ENCODE measurements at regions not wholly inside any gene's neighbourhood (a gene's known extent, or its start where the extent isn't known, plus 50 kb on each side); places are given as distances from the start of the nearest gene placed in this dataset.

DNA sequence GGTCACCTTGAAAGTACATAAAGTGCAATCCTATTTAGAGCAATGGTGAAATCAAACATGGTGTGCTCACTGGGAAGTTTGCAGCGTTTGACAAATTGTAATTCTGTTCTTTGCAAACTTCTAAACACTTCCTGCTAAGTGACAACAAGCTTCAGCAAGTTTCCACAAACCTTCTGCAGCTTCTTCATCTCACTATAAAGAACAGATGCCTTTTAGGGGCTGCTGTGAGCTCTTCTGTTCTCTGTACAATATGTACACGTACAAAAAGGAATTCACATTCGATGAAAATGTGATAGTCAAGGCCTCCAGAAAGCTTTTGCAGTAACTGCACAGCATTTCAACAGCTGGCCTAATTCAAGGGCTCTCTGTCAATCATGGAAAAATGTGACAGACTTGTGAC is 543.1 kb downstream of the CETN3 start:
- no peaks in the 10 kb centered on the region for H3K27me3 ChIP-seq (ENCODE audit: insufficient read depth, low read depth, low read length)
- no peak overlapping the region for H2AFZ ChIP-seq (ENCODE audit: low read depth, low read length)
- TF ChIP-seq EP300 (conservative IDR thresholded peaks at IDR 0.05; ENCODE audit: poor library complexity, severe bottlenecking) = no peak
- H3F3A ChIP-seq (ENCODE audit: insufficient read depth, low read length, poor library complexity, severe bottlenecking) = no peaks in the 10 kb centered on the region
- H3K4me3 ChIP-seq (ENCODE audit: low read length) = no peak overlapping the region
- no peak overlapping the region for H3K27ac ChIP-seq (ENCODE audit: low read length)
- H3K9me3 ChIP-seq (ENCODE audit: low read length) = no peaks in the 10 kb centered on the region
- no peaks in the 10 kb centered on the region for H3K9me2 ChIP-seq (ENCODE audit: insufficient read depth, low read length)
- H3K36me3 ChIP-seq (ENCODE audit: insufficient read depth, low read length) = no peaks in the 10 kb centered on the region
- no peaks in the 10 kb centered on the region for H4K20me1 ChIP-seq (ENCODE audit: insufficient read depth)
- no peak overlapping the region for H3K9ac ChIP-seq (ENCODE audit: low read length)
- no peak overlapping the region for H3K4me2 ChIP-seq (ENCODE audit: low read length)
- H3K79me2 ChIP-seq (replicated peaks; ENCODE audit: insufficient read depth, low read length) = no peaks in the 10 kb centered on the region

DNA sequence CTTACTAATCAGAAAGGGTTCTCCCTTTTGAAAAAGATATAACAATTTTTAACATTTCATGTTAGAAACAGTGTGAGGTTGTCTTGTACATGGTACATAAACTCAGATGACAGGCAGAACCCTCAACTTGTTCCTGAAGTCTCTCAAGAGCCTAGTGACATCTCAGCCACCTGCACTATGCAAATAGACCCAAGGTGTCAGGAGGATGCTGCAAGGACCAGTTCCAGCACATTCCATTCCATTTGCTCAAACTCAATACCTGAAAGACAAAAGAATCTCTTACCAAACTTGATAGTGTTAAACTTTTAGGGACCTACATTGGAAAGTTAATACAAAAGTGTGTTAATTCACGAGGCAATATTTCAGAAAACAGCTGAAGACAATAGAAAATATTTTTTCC is 544.6 kb downstream of the CETN3 start:
- Histone ChIP-seq H3K9me2 (ENCODE audit: insufficient read depth, low read length) (no peaks in the 10 kb centered on the region), H3F3A (ENCODE audit: insufficient read depth, low read length, poor library complexity, severe bottlenecking) (no peaks in the 10 kb centered on the region), H3K4me2 (ENCODE audit: low read length) (no peak overlapping the region), H3K36me3 (ENCODE audit: insufficient read depth, low read length) (no peaks in the 10 kb centered on the region), H3K4me3 (ENCODE audit: low read length) (no peak overlapping the region), H2AFZ (ENCODE audit: low read depth, low read length) (no peak overlapping the region), H3K9me3 (ENCODE audit: low read length) (no peaks in the 10 kb centered on the region), H3K27me3 (ENCODE audit: insufficient read depth, low read depth, low read length) (no peaks in the 10 kb centered on the region), H4K20me1 (ENCODE audit: insufficient read depth) (no peaks in the 10 kb centered on the region), H3K79me2 (replicated peaks; ENCODE audit: insufficient read depth, low read length) (no peaks in the 10 kb centered on the region), H3K9ac (ENCODE audit: low read length) (no peak overlapping the region), H3K27ac (ENCODE audit: low read length) (no peak overlapping the region)
- TF ChIP-seq RAD21 (conservative IDR thresholded peaks at IDR 0.05) = no peak
- no peak for TF ChIP-seq CTCF (IDR thresholded peaks at IDR 0.05; ENCODE audit: poor library complexity, severe bottlenecking)
- TF ChIP-seq TAF1 (IDR thresholded peaks at IDR 0.05; ENCODE audit: low read depth) = no peak
- TF ChIP-seq POLR2AphosphoS5 (IDR thresholded peaks at IDR 0.05) = no peak
- no peak for TF ChIP-seq MXI1 (conservative IDR thresholded peaks at IDR 0.05; ENCODE audit: poor library complexity, severe bottlenecking)
- TF ChIP-seq EZH2 (IDR thresholded peaks at IDR 0.05; ENCODE audit: borderline replicate concordance, insufficient read depth, low read length, poor library complexity, severe bottlenecking) = no peak
- TF ChIP-seq SMC3 (conservative IDR thresholded peaks at IDR 0.05; ENCODE audit: poor library complexity) = no peak
- TF ChIP-seq EP300 (conservative IDR thresholded peaks at IDR 0.05; ENCODE audit: poor library complexity, severe bottlenecking) = no peak
- TF ChIP-seq REST (IDR thresholded peaks at IDR 0.05; ENCODE audit: borderline replicate concordance) = no peak

DNA sequence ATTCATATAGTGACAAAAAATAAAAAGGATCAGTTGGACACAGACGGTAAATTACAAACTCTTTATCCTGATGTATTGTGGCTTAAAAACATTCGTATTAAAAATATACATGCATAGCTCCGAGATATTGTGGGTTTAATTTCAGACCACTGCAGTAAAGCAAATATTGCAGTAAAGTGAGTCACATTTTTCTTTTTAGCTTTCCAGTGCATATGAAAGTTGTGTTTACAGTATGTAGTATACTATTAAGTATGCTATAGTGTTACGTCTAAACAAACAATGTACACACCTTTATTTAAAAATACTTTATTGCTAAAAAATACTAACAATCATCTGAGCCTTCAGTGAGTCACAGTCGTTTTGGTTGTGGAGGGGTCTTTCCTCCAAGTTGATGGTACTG is 551.8 kb downstream of the CETN3 start:
- no peak overlapping the region for H3K9ac ChIP-seq (ENCODE audit: low read length)
- H3K27me3 ChIP-seq (ENCODE audit: insufficient read depth, low read depth, low read length) = no peaks in the 10 kb centered on the region
- TF ChIP-seq MXI1 (conservative IDR thresholded peaks at IDR 0.05; ENCODE audit: poor library complexity, severe bottlenecking) = no peak
- TF ChIP-seq CTCF (IDR thresholded peaks at IDR 0.05; ENCODE audit: poor library complexity, severe bottlenecking) = no peak
- no peak for TF ChIP-seq EZH2 (IDR thresholded peaks at IDR 0.05; ENCODE audit: borderline replicate concordance, insufficient read depth, low read length, poor library complexity, severe bottlenecking)
- TF ChIP-seq REST (IDR thresholded peaks at IDR 0.05; ENCODE audit: borderline replicate concordance) = no peak
- TF ChIP-seq EP300 (conservative IDR thresholded peaks at IDR 0.05; ENCODE audit: poor library complexity, severe bottlenecking) = no peak
- TF ChIP-seq POLR2AphosphoS5 (IDR thresholded peaks at IDR 0.05) = no peak
- no peak for TF ChIP-seq RAD21 (conservative IDR thresholded peaks at IDR 0.05)
- no peak for TF ChIP-seq SMC3 (conservative IDR thresholded peaks at IDR 0.05; ENCODE audit: poor library complexity)
- TF ChIP-seq TAF1 (IDR thresholded peaks at IDR 0.05; ENCODE audit: low read depth) = no peak
- no peaks in the 10 kb centered on the region for H3K9me2 ChIP-seq (ENCODE audit: insufficient read depth, low read length)
- no peaks in the 10 kb centered on the region for H3K36me3 ChIP-seq (ENCODE audit: insufficient read depth, low read length)
- H3K4me3 ChIP-seq (ENCODE audit: low read length) = no peak overlapping the region
- H3K9me3 ChIP-seq (ENCODE audit: low read length) = no peaks in the 10 kb centered on the region
- peaks cover 3% of the 10 kb centered on the region for H4K20me1 ChIP-seq (ENCODE audit: insufficient read depth)
- no peaks in the 10 kb centered on the region for H3F3A ChIP-seq (ENCODE audit: insufficient read depth, low read length, poor library complexity, severe bottlenecking)
- H3K27ac ChIP-seq (ENCODE audit: low read length) = no peak overlapping the region
- no peak overlapping the region for H2AFZ ChIP-seq (ENCODE audit: low read depth, low read length)
- H3K79me2 ChIP-seq (replicated peaks; ENCODE audit: insufficient read depth, low read length) = no peaks in the 10 kb centered on the region
- H3K4me2 ChIP-seq (ENCODE audit: low read length) = no peak overlapping the region

Data from neural cell (in vitro differentiated cells).